T-helper 17 cell (primary cell): ENCODE measurements at regions not wholly inside any gene's neighbourhood (a gene's known extent, or its start where the extent isn't known, plus 50 kb on each side); places are given as distances from the start of the nearest gene placed in this dataset.
"Not testable (repeated sequence)": the region's sequence is repeated elsewhere in the genome, so short reads cannot be mapped to it uniquely, and the experiment has no call there.

Source experiments
- ATAC-seq: fragments of 150-1000 bp; cut with Tn5 transposase; 2 replicates; pipeline ENCODE4 v1.10.0; 2021; ENCODE audit warnings: mild to moderate bottlenecking, moderate library complexity
- DNase-seq, 3 donors: peaks; one replicate each; pipeline versions ENCODE4 v3.0.0 to v3.0.0-alpha.2; 2020 to 2021
- H3K9me3 ChIP-seq: one replicate; pipeline ENCODE4 v1.7.0; 2013; ENCODE audit warnings: low read length, mild to moderate bottlenecking; ENCODE audit not compliant: control insufficient read depth, poor library complexity, severe bottlenecking
- H3K27ac Mint-ChIP-seq: one replicate; pipeline ENCODE4 v1.8.0; 2022; ENCODE audit warnings: mild to moderate bottlenecking, moderate library complexity, mixed read lengths
- H3K27me3 Mint-ChIP-seq: one replicate; pipeline ENCODE4 v1.8.0; 2022; ENCODE audit warnings: mixed read lengths
- H3K36me3 Mint-ChIP-seq: one replicate; pipeline ENCODE4 v1.8.0; 2022; ENCODE audit warnings: low read depth, mixed read lengths
- H3K4me1 Mint-ChIP-seq: one replicate; pipeline ENCODE4 v1.8.0; 2022; ENCODE audit warnings: mild to moderate bottlenecking, mixed read lengths
- H3K4me3 Mint-ChIP-seq: one replicate; pipeline ENCODE4 v1.8.0; 2022; ENCODE audit warnings: mild to moderate bottlenecking, moderate library complexity, mixed read lengths

- ATAC-seq (no peak), DNase-seq (no peak)
- Mint-ChIP-seq H3K4me1 (no peaks in the 10 kb centered on the region), H3K27ac (no peak overlapping the region), H3K27me3 (no peaks in the 10 kb centered on the region), H3K4me3 (no peak overlapping the region), H3K36me3 (no peaks in the 10 kb centered on the region)
- H3K9me3 ChIP-seq: no peaks in the 10 kb centered on the region
Observed at GRCh38 chr3:5899014-5899761, 711.7 kb downstream of the EDEM1 start.

GRCh38 chr3:5917932-5918331 is 730.4 kb downstream of the EDEM1 start:
- no peaks in the 10 kb centered on the region for H3K36me3 Mint-ChIP-seq
- no peaks in the 10 kb centered on the region for H3K27me3 Mint-ChIP-seq
- H3K27ac Mint-ChIP-seq: no peak overlapping the region
- H3K9me3 ChIP-seq: no peaks in the 10 kb centered on the region
- ATAC-seq (no peak), DNase-seq (no peak)
- H3K4me1 Mint-ChIP-seq: no peaks in the 10 kb centered on the region
- H3K4me3 Mint-ChIP-seq: no peak overlapping the region

- no peak overlapping the region for H3K27ac Mint-ChIP-seq
- ATAC-seq (no peak), DNase-seq (no peak)
- H3K4me1 Mint-ChIP-seq: no peaks in the 10 kb centered on the region
- no peaks in the 10 kb centered on the region for H3K36me3 Mint-ChIP-seq
- H3K4me3 Mint-ChIP-seq: no peak overlapping the region
- no peaks in the 10 kb centered on the region for H3K9me3 ChIP-seq
- no peaks in the 10 kb centered on the region for H3K27me3 Mint-ChIP-seq
Observed at GRCh38 chr3:5918626-5919025, 731.1 kb downstream of the EDEM1 start.

GRCh38 chr3:5929027-5929426 is 741.5 kb downstream of the EDEM1 start:
- H3K4me1 Mint-ChIP-seq: no peaks in the 10 kb centered on the region
- DNase-seq: no peak
- no peaks in the 10 kb centered on the region for H3K36me3 Mint-ChIP-seq
- H3K27ac Mint-ChIP-seq: no peak overlapping the region
- no peak overlapping the region for H3K4me3 Mint-ChIP-seq
- no peaks in the 10 kb centered on the region for H3K27me3 Mint-ChIP-seq
- ATAC-seq: no peak
- H3K9me3 ChIP-seq: no peaks in the 10 kb centered on the region

- not testable (repeated sequence) for H3K27ac Mint-ChIP-seq
Observed at GRCh38 chr3:5944061-5944460, 756.6 kb downstream of the EDEM1 start.

GRCh38 chr3:5948084-5948483 is 760.6 kb downstream of the EDEM1 start:
- no peak overlapping the region for H3K27ac Mint-ChIP-seq
- DNase-seq (no peak), ATAC-seq (no peak)
- H3K4me1 Mint-ChIP-seq: no peaks in the 10 kb centered on the region
- H3K36me3 Mint-ChIP-seq: no peaks in the 10 kb centered on the region
- no peak overlapping the region for H3K4me3 Mint-ChIP-seq
- no peaks in the 10 kb centered on the region for H3K27me3 Mint-ChIP-seq
- H3K9me3 ChIP-seq: no peaks in the 10 kb centered on the region

More at GRCh38 chr3:5944061-5944460, 756.6 kb downstream of the EDEM1 start:
- DNase-seq, H3K4me3 Mint-ChIP-seq, H3K27me3 Mint-ChIP-seq, H3K9me3 ChIP-seq, H3K36me3 Mint-ChIP-seq, ATAC-seq, H3K4me1 Mint-ChIP-seq: not testable (repeated sequence)

- H3K9me3 ChIP-seq: no peaks in the 10 kb centered on the region
- H3K27me3 Mint-ChIP-seq: no peaks in the 10 kb centered on the region
- H3K4me1 Mint-ChIP-seq: no peaks in the 10 kb centered on the region
- no peak overlapping the region for H3K27ac Mint-ChIP-seq
- no peak overlapping the region for H3K4me3 Mint-ChIP-seq
- ATAC-seq: no peak
- no peaks in the 10 kb centered on the region for H3K36me3 Mint-ChIP-seq
- no peak for DNase-seq
Observed at GRCh38 chr3:5951026-5951425, 763.5 kb downstream of the EDEM1 start.

- no peak for ATAC-seq
- H3K27me3 Mint-ChIP-seq: no peaks in the 10 kb centered on the region
Observed at GRCh38 chr3:5972586-5972985, 785.1 kb downstream of the EDEM1 start.

GRCh38 chr3:5974630-5975322 is 787.3 kb downstream of the EDEM1 start:
- ATAC-seq: no peak
- Mint-ChIP-seq H3K27ac (no peak overlapping the region), H3K36me3 (no peaks in the 10 kb centered on the region), H3K4me3 (no peak overlapping the region), H3K27me3 (no peaks in the 10 kb centered on the region), H3K4me1 (no peaks in the 10 kb centered on the region)
- DNase-seq: no peak
- H3K9me3 ChIP-seq: no peaks in the 10 kb centered on the region

More at GRCh38 chr3:5972586-5972985, 785.1 kb downstream of the EDEM1 start:
- Mint-ChIP-seq H3K27ac (no peak overlapping the region), H3K4me1 (no peaks in the 10 kb centered on the region), H3K36me3 (no peaks in the 10 kb centered on the region), H3K4me3 (no peak overlapping the region)
- no peaks in the 10 kb centered on the region for H3K9me3 ChIP-seq
- DNase-seq: no peak

GRCh38 chr3:5977331-5977730 is 789.8 kb downstream of the EDEM1 start:
- Mint-ChIP-seq H3K36me3 (no peaks in the 10 kb centered on the region), H3K27ac (no peak overlapping the region), H3K4me3 (no peak overlapping the region), H3K27me3 (no peaks in the 10 kb centered on the region), H3K4me1 (no peaks in the 10 kb centered on the region)
- no peaks in the 10 kb centered on the region for H3K9me3 ChIP-seq
- ATAC-seq (no peak), DNase-seq (no peak)

- H3K4me3 Mint-ChIP-seq: no peak overlapping the region
- H3K27me3 Mint-ChIP-seq: no peaks in the 10 kb centered on the region
Observed at GRCh38 chr3:5980475-5980874, 793.0 kb downstream of the EDEM1 start.

GRCh38 chr3:5994651-5995050 is 807.1 kb downstream of the EDEM1 start:
- DNase-seq (no peak), ATAC-seq (no peak)
- Mint-ChIP-seq H3K27ac (no peak overlapping the region), H3K4me1 (no peaks in the 10 kb centered on the region), H3K36me3 (no peaks in the 10 kb centered on the region), H3K27me3 (no peaks in the 10 kb centered on the region), H3K4me3 (no peak overlapping the region)
- no peaks in the 10 kb centered on the region for H3K9me3 ChIP-seq

More at GRCh38 chr3:5980475-5980874, 793.0 kb downstream of the EDEM1 start:
- H3K36me3 Mint-ChIP-seq: no peaks in the 10 kb centered on the region
- DNase-seq (no peak), ATAC-seq (no peak)
- H3K9me3 ChIP-seq: peaks cover 3% of the 10 kb centered on the region
- no peaks in the 10 kb centered on the region for H3K4me1 Mint-ChIP-seq
- no peak overlapping the region for H3K27ac Mint-ChIP-seq

- DNase-seq: no peak
- Mint-ChIP-seq H3K4me1 (no peaks in the 10 kb centered on the region), H3K27ac (no peak overlapping the region), H3K27me3 (no peaks in the 10 kb centered on the region), H3K4me3 (no peak overlapping the region), H3K36me3 (no peaks in the 10 kb centered on the region)
- no peak for ATAC-seq
- H3K9me3 ChIP-seq: no peaks in the 10 kb centered on the region
Observed at GRCh38 chr3:6018456-6018855, 830.9 kb downstream of the EDEM1 start.

GRCh38 chr3:6022621-6023020 is 835.1 kb downstream of the EDEM1 start:
- Mint-ChIP-seq H3K36me3 (no peaks in the 10 kb centered on the region), H3K4me3 (no peak overlapping the region), H3K4me1 (no peaks in the 10 kb centered on the region), H3K27ac (no peak overlapping the region), H3K27me3 (no peaks in the 10 kb centered on the region)
- DNase-seq (no peak), ATAC-seq (no peak)
- H3K9me3 ChIP-seq: no peaks in the 10 kb centered on the region
